ENCODE measurements at regions not wholly inside any gene's neighbourhood (a gene's known extent, or its start where the extent isn't known, plus 50 kb on each side); places are given as distances from the start of the nearest gene placed in this dataset.

DNA sequence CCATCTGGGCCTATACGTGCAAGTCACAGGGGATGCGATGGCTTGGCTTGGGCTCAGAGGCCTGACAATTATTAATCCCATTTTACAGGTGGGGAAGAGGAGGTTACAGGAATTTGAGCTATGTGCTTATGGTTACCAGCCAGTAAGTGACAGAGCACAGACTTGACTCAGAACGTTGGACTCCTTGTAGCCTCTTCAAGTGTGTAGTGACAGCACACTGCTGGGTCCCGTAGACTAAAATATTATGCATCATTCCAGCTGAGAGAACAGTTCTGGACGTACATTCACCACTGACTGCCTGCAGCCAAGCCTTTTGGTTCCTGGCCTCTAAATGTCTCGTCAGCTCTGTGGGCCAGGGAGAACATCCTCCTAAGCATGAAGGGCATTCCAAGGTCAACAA, 314.5 kb downstream of the GPAT3 start:
- Histone ChIP-seq H3K36me3 (ENCODE audit: control insufficient read depth in 2 of 2, extremely low read depth in 1 of 2, insufficient read depth in 2 of 2, low read length in 2 of 2) (no peaks in the 10 kb centered on the region), H4K20me1 (replicated peaks; ENCODE audit: control insufficient read depth, extremely low read depth, insufficient read depth, low read length) (no peaks in the 10 kb centered on the region), H3K4me2 (ENCODE audit: insufficient read depth, low read length) (no peak overlapping the region), H3K9ac (replicated peaks; ENCODE audit: extremely low read depth, insufficient read depth, low read length) (no peak overlapping the region), H3K4me3 (replicated peaks in 1 of 3; ENCODE audit: insufficient read depth in 1 of 3, low read depth in 1 of 3, low read length in 3 of 3) (no peak overlapping the region), H3K27me3 (ENCODE audit: control insufficient read depth in 2 of 2, insufficient read depth in 2 of 2, low read length in 2 of 2) (no peaks in the 10 kb centered on the region), H2AFZ (ENCODE audit: low read depth, low read length) (no peak overlapping the region), H3K9me3 (replicated peaks; ENCODE audit: control insufficient read depth, insufficient read depth, low read length) (no peaks in the 10 kb centered on the region), H3K4me1 (ENCODE audit: control insufficient read depth, extremely low read depth, insufficient read depth, low read length) (no peaks in the 10 kb centered on the region), H3K79me2 (ENCODE audit: control insufficient read depth, insufficient read depth, low read length) (no peaks in the 10 kb centered on the region), H3K9me1 (replicated peaks; ENCODE audit: control insufficient read depth, extremely low read depth, insufficient read depth, low read length) (no peaks in the 10 kb centered on the region), H3K27ac (ENCODE audit: insufficient read depth, low read depth, low read length) (no peak overlapping the region)
- DNase-seq (ENCODE audit: low read depth, low spot score), result no peak
- BruUV-seq (replicated peaks), result no TSS peak
- no peak for FAIRE-seq
- TF ChIP-seq MYC (IDR thresholded peaks at IDR 0.05; ENCODE audit: low read depth, low read length) (no peak), EZH2 (IDR thresholded peaks at IDR 0.05; ENCODE audit: borderline replicate concordance, low read depth, low read length, severe bottlenecking) (no peak), GATA2 (IDR thresholded peaks at IDR 0.05; ENCODE audit: insufficient read depth, insufficient read length, low read depth, low read length) (no peak)
- TF ChIP-seq, protein P1, sequence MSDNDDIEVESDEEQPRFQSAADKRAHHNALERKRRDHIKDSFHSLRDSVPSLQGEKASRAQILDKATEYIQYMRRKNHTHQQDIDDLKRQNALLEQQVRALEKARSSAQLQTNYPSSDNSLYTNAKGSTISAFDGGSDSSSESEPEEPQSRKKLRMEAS (IDR thresholded peaks at IDR 0.05; ENCODE audit: insufficient read depth, insufficient read length), result no peak
- ChIA-PET POLR2A (no interaction called here), CTCF (interaction anchor here (1.0 kb wide), 1 partner anchor 20 kb away, joined by 4 read pairs; no protein-coding TSS in a partner anchor)
- dilution Hi-C loops (cut with MboI; ENCODE audit: extremely low pct_ligation_motif_present, low sequenced_read_pairs), result no loop called here
- intact Hi-C loops (cut with micrococcal nuclease), result no loop called here

DNA sequence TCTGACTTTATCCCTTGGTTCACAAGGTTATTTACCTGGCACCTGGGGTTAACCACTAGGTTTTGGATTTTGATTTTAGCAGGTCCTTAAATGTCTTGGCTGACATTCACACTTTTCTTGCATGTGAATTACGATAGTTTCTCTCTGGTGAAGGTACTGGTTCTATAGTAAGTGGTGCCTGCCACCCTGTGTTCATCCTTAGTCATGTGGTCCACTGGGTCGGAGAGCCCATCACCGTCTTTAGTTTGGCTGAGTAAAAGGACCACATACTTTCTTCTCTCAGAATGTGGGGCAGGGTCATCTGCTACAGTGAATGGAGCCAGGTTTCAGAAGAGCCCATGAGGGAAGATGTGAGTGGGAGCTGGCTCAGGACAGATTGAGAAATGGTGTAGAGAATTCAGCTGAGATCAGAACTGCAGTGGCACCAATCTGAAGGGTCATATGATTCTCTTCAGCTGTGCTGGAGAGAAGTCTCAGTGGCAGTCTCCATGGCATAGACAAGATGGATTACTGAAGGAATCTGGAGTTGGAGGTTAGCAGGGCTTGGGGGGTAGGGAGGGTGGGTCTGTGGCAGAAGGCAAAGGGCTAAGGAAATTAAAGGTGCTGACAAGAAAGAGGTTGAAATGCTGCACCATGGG, 310.4 kb downstream of the GPAT3 start:
- dilution Hi-C loops (cut with MboI; ENCODE audit: extremely low pct_ligation_motif_present, low sequenced_read_pairs) (no loop called here), intact Hi-C loops (cut with micrococcal nuclease) (no loop called here)
- H3K9ac ChIP-seq (replicated peaks; ENCODE audit: extremely low read depth, insufficient read depth, low read length), result no peak overlapping the region
- no peaks in the 10 kb centered on the region for H3K9me1 ChIP-seq (replicated peaks; ENCODE audit: control insufficient read depth, extremely low read depth, insufficient read depth, low read length)
- TF ChIP-seq, protein P1 (IDR thresholded peaks at IDR 0.05; ENCODE audit: insufficient read depth, insufficient read length), result no peak
- TF ChIP-seq, protein P2, sequence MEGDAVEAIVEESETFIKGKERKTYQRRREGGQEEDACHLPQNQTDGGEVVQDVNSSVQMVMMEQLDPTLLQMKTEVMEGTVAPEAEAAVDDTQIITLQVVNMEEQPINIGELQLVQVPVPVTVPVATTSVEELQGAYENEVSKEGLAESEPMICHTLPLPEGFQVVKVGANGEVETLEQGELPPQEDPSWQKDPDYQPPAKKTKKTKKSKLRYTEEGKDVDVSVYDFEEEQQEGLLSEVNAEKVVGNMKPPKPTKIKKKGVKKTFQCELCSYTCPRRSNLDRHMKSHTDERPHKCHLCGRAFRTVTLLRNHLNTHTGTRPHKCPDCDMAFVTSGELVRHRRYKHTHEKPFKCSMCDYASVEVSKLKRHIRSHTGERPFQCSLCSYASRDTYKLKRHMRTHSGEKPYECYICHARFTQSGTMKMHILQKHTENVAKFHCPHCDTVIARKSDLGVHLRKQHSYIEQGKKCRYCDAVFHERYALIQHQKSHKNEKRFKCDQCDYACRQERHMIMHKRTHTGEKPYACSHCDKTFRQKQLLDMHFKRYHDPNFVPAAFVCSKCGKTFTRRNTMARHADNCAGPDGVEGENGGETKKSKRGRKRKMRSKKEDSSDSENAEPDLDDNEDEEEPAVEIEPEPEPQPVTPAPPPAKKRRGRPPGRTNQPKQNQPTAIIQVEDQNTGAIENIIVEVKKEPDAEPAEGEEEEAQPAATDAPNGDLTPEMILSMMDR (IDR thresholded peaks at IDR 0.05; ENCODE audit: extremely low read depth in 1 of 2, insufficient read depth in 1 of 2, low read depth in 1 of 2, low read length in 2 of 2), result no peak
- TF ChIP-seq EZH2 (IDR thresholded peaks at IDR 0.05; ENCODE audit: borderline replicate concordance, low read depth, low read length, severe bottlenecking) (no peak), MYC (IDR thresholded peaks at IDR 0.05; ENCODE audit: low read depth, low read length) (no peak), GATA2 (IDR thresholded peaks at IDR 0.05; ENCODE audit: insufficient read depth, insufficient read length, low read depth, low read length) (no peak)
- no peak overlapping the region for H3K4me3 ChIP-seq (replicated peaks in 1 of 3; ENCODE audit: insufficient read depth in 1 of 3, low read depth in 1 of 3, low read length in 3 of 3)
- H3K36me3 ChIP-seq (ENCODE audit: control insufficient read depth in 2 of 2, extremely low read depth in 1 of 2, insufficient read depth in 2 of 2, low read length in 2 of 2), result no peaks in the 10 kb centered on the region
- H3K9me3 ChIP-seq (replicated peaks; ENCODE audit: control insufficient read depth, insufficient read depth, low read length), result no peaks in the 10 kb centered on the region
- H3K27ac ChIP-seq (ENCODE audit: insufficient read depth, low read depth, low read length), result no peak overlapping the region
- POLR2A ChIA-PET, result no interaction called here
- H3K4me1 ChIP-seq (ENCODE audit: control insufficient read depth, extremely low read depth, insufficient read depth, low read length), result no peaks in the 10 kb centered on the region
- no peak overlapping the region for H3K4me2 ChIP-seq (ENCODE audit: insufficient read depth, low read length)
- no TSS peak for BruUV-seq (replicated peaks)
- no peak for FAIRE-seq
- no peak for DNase-seq (ENCODE audit: low read depth, low spot score)
- H2AFZ ChIP-seq (ENCODE audit: low read depth, low read length), result no peak overlapping the region
- no peaks in the 10 kb centered on the region for H3K27me3 ChIP-seq (ENCODE audit: control insufficient read depth in 2 of 2, insufficient read depth in 2 of 2, low read length in 2 of 2)
- CTCF ChIA-PET, result no interaction called here
- no peaks in the 10 kb centered on the region for H3K79me2 ChIP-seq (ENCODE audit: control insufficient read depth, insufficient read depth, low read length)
- no peaks in the 10 kb centered on the region for H4K20me1 ChIP-seq (replicated peaks; ENCODE audit: control insufficient read depth, extremely low read depth, insufficient read depth, low read length)
